Keratinocyte (primary cell): ENCODE measurements at regions not wholly inside any gene's neighbourhood (a gene's known extent, or its start where the extent isn't known, plus 50 kb on each side); places are given as distances from the start of the nearest gene placed in this dataset.
"Not testable (repeated sequence)": the region's sequence is repeated elsewhere in the genome, so short reads cannot be mapped to it uniquely, and the experiment has no call there.

ENCODE experiments used
- CTCF ChIP-seq, 3 experiments: IDR thresholded peaks in 1 of 3; conservative IDR thresholded peaks in 1 of 3; optimal IDR thresholded peaks in 1 of 3; 2 replicates in 2 of 3; 3 replicates in 1 of 3; pipeline versions ENCODE3 to v1.5.1; 2011; ENCODE audit warnings: low read length in 3 of 3, mild to moderate bottlenecking in 3 of 3, moderate library complexity in 2 of 3, control low read depth in 1 of 3, inconsistent platforms in 1 of 3; ENCODE audit not compliant: insufficient read depth in 2 of 3; ENCODE audit errors: extremely low read depth in 1 of 3
- EZH2 ChIP-seq: IDR thresholded peaks from one replicate; pipeline ENCODE4 v1.6.1; 2012; ENCODE audit warnings: inconsistent platforms, mild to moderate bottlenecking, low read length, moderate library complexity

GRCh38 chr6:102722086-102722485 is 1328.6 kb downstream of the GRIK2 start:
- TF ChIP-seq CTCF (optimal IDR thresholded peaks at IDR 0.05 in 1 of 3, IDR thresholded peaks at IDR 0.05 in 1 of 3, conservative IDR thresholded peaks at IDR 0.05 in 1 of 3; ENCODE audit: extremely low read depth in 1 of 3, insufficient read depth in 2 of 3, low read length in 3 of 3); EZH2: not testable (repeated sequence)
